Fibroblast of skin of scalp (primary cell): ENCODE measurements at regions not wholly inside any gene's neighbourhood (a gene's known extent, or its start where the extent isn't known, plus 50 kb on each side); places are given as distances from the start of the nearest gene placed in this dataset.
"Not testable (repeated sequence)": the region's sequence is repeated elsewhere in the genome, so short reads cannot be mapped to it uniquely, and the experiment has no call there.

ENCODE experiments used
- DNase-seq: peaks from one replicate; pipeline ENCODE4 v3.0.0-alpha.2; 2013

DNA sequence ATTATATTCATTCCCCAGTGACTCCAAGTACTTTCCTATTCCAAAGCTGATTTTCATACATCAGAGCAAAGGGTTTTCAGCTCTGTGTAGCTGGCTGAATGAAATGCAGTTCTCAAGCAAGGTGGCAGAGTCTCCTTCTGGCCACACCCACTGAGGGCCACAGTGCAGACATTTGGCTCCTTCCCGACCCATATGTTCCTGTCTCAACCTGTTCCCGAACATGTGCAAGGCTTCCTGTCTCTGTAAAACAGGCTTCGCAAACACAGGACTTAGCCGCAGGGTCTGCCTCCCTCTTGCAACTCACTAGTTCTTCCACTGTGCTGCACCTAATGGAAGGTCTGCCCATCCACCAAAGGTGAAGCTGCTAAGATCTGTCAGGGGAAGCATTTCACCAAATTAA, 249.2 kb downstream of the MID1IP1 start:
- DNase-seq, result no peak

DNA sequence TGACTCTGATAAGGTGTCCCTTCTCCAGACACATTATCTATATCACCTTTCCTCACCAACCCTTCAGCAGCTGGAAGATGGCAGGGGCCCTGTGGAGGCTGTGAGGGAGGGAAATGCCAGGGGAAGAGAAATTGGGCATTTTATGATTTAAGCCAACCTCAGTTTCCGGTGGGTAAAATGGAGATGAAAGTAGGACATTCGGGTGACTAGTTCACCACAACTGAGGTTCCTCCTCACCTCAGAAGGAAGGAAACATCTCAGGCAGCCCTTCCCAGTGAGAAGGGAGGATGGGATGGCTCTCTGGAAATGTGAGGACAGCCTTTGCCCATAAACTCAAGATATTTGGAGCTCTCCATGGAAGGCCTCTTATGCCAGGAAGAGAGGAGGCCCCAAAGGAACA, 251.5 kb downstream of the MID1IP1 start:
- no peak for DNase-seq

DNA sequence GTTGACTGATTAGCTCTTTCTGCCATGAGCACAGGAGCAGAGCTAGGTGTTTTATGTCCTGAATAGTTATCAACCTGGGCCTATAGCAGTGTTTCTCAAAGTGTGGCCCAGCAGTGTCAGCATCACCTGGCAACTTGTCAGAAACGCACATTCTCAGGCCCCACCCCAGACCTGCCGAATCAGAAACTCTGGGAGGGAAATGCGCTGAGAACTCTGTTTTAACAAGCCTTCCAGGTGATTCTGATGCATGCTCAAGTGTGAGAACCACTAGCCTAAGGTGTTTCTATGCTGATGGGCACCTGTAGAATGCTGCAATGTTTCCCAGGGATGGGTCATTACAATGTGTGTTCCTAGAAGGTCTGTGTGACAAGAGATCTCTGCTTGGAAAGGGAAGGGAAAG, 257.5 kb downstream of the MID1IP1 start:
- DNase-seq, result no peak

DNA sequence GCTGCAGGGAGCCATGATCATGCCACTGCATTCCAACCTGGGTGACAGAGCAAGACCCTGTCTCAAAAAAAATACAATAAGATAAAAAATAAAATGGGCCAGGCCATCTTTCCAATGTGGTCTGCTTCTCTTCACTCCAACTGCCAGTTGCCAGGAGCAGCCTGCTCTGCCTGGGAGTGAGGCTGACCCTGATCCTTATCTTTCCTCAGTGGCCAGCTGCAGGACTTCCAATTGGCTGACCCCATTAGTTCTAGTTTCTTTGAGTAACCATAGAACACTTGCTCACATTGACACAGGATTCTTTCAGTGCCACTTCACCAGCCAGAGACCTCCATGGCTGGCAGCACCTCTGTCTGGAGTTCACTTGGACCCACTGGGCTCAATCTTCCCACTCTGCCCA, 258.6 kb downstream of the MID1IP1 start:
- no peak for DNase-seq

DNA sequence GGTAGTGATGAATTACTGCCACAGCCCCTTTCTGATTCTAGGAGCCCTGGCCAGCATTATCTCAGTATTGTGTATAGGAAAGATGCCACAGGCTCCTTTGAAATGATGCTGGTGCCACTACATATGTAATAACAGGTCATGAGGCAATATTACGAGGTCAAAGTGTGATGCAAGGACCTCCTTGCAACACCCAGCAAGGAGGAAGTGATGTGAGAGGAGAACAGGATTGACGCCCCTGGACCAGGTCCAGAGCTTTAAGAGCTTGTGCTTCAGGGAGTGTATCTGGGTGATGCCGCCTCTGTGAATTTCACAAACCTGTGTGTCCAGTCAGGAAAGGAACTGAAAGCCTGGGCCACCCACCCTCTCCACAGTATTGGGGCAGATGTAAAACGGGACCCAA, 261.8 kb downstream of the MID1IP1 start:
- no peak for DNase-seq

DNA sequence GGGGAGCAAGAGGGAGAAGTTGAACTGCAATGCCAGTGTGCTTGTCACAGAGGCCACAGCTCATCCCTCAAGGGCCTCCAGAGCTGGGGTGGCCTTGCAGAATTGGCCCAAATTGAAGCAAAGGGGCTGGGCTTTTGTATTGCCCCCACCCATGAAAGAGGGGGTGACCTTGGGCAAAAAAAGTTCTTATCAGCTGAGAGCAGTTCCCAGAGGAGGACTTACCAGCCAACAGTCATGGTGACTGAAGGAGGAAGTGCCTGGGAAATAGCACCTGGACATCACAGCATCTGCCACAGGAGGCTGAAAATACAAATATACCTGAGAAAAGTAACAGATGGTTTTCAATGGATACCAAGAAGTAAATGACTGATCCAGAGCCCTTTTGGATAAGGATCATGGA, 262.4 kb downstream of the MID1IP1 start:
- no peak for DNase-seq

DNA sequence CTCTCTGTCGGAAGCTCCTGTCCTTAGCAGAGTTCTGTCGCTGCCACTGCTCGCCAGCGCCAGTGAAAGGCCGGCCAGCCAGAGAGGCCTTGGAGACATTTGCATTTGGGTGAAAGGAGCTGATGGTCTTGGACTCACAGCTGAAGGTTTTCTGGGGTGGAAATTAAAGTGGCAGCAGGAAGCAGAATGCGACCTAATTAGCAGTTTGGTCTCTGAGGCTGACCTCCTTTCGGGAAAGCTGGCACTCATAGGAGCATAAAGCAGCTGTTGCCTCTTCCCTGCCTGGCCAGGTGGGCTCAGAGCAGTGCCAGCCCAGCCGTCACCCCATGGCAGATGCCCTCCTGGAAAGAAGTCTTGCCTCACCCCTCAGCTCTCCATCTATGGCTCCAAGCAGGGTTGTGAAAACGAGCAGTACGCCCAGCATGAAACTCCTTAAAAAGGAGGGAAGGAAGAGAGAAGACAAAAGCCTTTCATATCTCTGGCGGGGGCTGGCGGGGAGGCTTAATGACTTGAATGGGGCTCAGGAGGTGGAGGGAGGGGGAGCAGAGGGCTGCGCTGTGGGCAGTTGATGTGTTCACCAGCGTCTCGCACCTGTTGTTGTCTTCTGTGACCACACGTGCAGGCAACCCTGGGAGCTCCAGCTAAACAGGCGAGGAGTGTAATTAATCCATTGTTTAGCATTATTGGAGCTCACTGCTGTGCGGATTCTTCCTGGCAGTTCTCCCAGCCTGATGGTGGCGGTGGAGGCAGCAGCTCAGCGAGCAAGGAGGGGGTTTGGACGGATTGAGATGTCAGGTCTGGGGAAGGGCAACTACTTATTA, 264.0 kb downstream of the MID1IP1 start:
- no peak for DNase-seq

DNA sequence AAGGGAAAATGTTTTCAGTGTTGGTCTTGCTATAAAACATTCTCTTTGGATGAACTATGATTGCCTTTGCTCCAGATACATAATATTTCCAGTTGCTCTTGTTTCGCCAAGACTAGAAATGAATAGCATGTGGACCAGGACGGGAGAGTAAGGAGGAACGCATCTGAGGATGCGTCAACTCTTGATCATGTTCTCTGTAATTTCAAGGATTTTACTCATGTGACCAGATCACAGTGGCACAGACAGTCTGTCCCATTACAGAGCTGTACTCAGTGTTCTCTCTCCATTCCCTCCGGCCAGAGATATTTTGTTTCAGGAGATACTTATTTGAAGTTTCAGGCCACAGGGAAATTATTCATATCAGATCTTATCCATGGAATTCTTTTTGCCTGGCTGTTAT, 266.6 kb downstream of the MID1IP1 start:
- no peak for DNase-seq

DNA sequence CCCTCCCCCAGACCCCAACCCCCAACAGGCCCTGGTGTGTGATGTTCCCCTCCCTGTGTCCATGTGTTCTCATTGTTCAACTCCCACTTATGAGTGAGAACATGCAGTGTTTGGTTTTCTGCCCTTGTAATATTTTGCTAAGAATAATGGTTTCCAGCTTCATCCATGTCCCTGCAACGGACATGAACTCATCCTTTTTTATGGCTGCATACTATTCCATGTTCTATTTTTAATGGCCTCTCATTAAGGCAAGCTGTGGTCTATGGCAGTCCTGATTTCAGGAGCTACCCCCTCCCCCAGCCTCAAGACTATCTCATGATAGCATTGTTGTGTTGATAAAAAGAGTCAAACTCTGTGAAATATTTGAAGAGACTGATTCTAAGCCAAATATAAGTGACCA, 267.4 kb downstream of the MID1IP1 start:
- not testable (repeated sequence) for DNase-seq

DNA sequence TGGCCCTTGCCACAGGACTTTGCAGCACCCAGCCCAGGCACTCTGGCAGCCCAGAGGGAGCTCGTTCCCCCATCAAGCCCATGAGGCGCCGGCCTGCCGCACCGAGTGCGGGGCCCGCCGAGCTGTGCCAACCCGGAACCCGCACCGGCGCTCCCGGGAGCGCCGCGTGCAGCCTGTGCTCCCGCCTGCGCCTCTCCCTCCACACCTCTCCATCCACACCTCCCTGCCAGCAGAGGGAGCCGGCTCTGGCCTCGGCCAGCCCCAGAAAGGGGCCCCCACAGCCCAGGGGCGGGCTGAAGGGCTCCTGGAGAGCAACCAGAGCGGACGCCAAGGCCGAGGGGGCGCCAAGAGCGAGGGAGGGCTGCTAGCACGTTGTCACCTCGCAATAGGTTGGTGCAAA, 268.8 kb downstream of the MID1IP1 start:
- DNase-seq, result no peak

DNA sequence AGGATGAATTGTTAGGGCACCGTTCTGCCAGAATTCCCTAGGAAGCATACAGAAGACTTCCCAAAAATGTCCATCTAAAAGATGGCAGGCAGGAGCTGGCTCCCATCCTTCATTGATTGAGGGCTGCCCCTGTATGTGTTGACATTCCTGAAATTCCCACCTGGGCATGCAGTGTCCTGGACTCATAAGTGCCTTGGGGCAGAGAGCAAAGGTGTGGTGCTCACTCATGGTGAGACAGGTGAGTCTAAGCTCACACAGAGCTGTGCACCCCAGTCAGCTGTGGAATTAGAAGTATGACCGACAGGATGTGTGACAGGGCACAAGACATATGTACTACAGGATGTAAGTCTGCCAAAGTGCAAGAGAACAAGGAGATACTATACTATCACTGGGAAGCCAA, 271.9 kb downstream of the MID1IP1 start:
- no peak for DNase-seq

DNA sequence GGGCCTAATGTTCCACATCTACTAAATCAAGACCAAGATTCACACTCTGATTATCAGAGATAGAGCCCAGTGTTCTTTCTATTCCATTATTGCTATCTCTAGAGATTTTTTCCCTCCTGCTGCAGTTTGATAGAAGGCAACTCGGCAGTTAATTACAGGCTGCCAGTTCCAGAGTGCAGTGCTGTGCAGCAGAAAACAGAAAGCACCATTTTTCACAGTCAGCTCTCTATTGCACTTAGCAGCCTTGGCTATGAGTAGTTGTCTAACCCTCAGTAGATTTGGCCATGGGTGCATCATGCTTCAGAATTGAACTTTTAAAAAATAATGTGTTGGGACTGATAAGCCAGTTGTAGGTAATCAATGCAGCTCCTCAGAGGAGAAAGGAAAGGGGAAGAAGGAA, 295.3 kb downstream of the MID1IP1 start:
- no peak for DNase-seq

DNA sequence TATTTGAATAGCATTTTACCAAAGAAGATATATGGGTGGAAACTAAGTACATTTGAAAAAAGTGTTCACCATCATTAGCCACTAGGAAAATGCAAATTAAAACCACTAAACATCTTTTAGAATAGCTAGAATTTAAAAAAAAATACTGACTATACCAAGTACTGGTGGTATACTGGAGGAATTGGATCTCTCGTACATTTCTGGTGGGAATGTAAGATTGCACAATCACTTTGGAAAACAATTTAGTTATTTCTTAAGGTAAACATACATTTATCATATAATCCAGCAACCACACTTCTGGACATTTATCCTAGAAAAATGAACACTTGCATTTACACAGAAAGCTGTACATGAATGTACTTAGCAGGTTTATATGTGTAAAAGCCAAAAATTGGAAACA, 303.5 kb downstream of the MID1IP1 start:
- DNase-seq, result no peak

DNA sequence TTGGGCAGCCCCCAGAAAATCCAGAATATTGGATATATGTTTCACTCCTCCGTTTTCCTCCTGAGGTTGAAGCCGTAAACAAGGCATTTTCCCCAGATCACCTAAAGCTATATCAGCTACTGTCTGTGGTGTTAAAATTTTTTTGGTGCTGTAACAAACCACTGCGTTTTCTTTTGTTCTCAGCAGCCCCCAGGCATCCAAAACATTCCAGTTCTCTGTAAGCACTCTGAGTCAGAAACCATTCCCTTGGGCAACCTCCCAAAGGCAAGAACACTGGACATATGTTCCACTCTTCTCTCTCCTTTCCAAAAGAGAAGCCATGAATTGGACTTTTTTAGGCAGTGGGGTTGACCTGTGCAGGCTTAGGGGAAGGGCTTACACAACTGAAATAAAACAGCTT, 310.9 kb downstream of the MID1IP1 start:
- peak; percentile 38 for DNase-seq

DNA sequence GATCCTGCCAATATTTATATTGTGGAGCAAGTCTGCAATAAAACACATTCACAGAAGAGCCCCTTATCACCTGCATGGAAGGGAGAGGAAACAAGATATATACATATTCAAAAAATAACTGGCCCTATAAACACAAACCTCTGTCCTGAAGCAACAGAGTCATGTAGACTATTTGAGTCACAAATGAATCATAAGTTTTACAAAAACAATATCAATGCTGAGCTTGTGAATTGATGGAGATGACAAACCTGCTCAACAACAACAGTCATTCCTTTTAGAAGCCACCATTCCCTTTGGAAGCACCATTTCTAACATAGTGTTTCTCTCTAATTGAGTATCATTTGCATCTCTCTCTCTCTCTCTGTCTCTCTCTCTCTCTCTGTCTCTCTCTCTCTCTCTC, 313.9 kb downstream of the MID1IP1 start:
- DNase-seq, result no peak

DNA sequence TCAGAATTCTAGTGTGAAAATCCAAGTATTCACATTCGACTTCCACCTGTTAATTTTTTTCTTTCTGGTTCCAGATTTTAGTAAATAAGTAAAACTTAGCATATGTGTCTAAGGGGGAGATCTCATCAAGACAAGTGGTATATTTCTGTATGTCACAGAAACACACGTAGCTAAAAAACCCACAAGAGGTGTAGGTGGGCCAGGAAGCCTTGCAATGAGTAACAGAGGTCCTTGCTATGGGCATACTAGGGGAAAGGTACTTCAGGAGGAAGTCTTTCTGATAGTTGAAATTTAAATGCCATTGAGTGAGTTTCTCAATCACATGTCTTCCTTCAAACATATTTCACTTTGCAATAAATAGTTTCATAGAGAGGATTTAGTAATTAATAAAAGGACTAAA, 315.8 kb downstream of the MID1IP1 start:
- DNase-seq, result no peak

DNA sequence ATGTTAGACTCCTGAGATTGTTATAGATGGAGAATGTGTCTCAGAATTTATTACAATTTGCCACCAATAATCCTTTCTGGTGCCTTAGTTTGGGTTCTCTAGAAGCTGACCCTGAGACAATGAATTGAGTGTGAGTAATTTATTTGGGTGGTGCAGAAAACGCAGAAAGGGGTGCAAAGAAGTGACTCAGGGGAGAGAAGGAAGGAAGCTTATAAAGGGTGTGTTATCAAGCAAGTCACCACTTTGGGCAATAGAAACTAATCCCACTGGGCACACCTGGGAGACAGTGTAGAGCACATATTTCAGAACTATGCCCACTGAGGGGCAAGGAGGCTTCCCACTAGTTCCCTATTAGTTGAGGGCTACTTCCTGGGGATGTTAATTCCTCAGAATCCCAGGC, 320.6 kb downstream of the MID1IP1 start:
- DNase-seq, result no peak

DNA sequence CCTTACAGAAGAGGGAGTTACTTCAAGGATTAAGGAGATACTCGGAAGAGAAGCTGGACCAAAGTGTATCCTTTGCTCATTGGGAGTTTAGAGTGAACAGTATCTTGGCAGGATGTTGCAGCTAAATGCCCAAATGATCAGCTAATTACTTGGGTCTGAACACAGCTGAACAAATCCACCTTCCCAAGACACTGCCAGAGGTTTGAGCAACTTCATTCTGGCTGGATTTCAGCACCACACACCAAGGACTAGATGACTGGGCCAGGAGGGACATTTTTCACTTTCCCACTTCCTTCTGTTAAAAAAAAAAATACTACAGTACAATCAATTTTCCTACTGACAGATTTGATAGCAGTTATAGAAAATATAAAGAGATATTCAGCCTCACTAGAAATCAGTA, 324.6 kb downstream of the MID1IP1 start:
- no peak for DNase-seq

DNA sequence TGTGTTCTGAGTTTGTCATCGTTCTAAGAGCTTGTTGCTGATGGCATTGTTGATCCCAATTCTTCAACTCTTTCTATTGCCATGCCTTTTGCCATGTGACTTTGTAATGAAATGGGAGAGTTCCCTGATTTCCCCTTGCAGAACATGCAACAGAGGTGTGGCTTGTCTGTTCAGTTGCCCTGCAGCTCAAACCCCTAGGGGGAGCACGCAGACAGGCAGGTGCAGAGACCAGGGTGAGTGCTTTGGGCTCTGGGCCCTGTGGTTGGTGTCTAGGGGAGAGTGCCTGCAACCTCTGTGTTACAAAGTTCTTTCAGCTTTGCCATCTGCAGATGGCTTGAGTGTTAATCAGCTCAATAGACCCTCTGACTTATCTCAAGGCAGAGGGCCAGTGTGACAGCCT, 332.7 kb downstream of the MID1IP1 start:
- DNase-seq, result no peak

DNA sequence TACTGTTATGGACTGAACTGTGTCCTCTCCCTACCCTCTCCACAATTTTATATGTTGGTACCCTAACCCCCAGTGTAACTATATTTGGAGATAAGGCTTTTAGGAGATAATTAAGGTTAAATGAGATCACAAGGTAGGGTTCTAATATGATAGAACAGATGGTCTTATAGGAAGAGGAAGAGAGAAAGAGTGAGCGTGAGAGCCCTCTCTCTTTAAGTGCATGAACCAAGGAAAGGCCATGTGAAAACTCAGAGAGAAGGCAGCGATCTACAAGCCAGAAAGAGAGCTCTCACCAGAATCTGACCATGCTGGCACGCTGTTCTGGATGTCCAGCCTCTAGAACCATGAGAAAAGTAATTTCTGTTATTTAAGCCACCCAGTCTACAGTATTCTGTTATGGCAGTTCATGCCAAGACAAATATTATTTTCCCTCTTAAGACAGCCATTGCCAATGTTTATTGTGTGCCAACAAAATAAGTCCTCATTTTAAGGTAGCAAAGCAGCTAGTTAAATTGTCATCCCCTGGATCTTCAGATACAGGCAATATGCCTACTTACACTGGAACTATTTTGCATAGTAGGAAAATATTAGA, 336.2 kb downstream of the MID1IP1 start:
- DNase-seq, result no peak

DNA sequence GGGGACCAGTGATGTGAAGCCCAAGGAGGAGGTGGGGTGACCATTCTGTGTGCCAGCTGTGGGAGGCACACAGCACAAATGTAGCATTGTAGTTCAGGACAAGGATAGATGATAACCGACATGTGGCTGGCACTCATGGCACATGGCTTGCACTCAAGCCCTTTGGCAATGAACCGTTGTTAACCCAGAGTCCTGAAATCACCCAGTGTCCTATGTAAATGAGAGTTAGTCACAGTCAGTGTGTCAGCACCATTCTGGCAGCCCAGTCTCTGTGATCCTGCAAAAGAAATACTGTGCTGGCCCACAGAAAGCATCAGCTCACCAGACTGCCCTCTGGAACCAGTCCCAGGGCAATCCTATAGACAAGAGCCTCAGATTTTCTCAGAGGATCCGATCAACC, 339.3 kb downstream of the MID1IP1 start:
- no peak for DNase-seq

DNA sequence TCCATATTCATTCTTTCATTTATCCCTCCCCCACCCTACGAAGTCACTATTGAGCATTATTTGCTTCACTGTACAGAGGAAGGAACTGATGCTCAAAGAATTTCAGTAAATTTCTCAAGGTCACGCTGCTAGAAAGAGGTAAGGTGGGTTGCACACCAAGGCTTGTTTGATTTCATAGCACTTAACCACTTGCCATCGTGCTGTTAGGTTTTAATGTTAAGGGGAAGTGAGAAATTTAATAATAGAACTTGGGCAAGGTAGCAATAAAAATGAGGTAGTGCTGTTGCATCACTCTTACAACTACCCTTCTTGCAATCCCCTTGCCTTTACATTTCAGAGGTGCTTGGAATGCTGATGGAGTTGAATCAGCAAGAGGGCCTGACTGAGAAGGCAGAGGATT, 343.1 kb downstream of the MID1IP1 start:
- DNase-seq, result no peak

DNA sequence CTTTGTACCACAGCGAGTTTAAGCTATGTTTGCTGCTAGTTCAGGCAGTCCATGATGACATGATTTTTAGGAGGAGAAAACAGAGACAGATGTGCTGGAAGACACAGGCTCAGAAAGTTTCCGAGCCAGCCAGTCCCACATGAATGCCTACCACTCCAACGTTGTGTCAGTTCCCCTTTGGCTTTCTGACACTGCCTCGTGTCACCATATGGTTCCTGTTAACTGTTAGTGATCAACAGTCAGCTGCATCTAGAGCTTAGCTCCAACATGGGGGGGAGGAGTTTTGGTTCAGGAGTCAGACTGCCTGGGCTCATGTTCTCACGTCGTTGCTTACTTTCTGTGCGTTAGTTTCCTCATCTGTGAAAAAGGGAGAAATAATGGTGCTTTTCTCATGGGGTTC, 343.7 kb downstream of the MID1IP1 start:
- no peak for DNase-seq

DNA sequence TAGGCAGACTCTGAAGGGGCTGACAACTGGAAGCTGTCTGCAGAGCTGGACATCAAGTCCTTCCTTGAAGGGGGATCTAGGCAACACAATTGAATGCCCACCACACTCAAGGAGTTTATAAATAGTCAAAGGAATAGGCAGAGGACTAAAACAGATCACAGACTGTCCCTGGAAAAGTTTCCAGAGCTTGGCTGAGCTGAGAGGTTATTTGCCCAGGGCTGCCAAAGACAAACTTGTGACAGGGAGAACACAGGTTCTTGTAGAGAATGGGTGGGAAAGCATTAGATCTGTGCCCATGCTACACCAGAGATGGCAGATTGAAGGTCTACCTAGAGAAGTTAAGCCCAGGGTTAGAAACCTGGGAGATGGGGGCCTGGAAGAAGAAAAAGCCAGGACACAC, 344.6 kb downstream of the MID1IP1 start:
- no peak for DNase-seq

DNA sequence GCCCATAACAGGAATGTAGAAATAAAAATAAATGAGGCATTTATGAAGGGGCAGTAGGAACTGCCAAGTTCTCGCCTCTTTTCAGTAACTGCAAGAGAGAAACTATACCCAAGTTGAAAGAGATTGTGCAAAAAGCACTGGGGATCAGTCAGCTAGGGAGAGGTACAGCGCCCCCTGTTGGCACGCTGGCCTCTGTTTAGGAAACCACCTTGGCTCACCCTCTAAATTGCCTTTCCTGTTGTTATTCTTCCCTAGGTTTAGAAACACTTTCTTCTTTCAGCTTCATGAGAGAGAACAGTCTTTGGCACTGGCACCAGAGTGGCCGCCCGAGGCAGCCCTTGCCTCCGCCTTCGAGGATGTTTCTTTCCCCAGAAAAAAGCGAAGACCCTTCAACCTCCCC, 348.5 kb downstream of the MID1IP1 start:
- DNase-seq, result peak; percentile 35
